Tibial nerve (tissue), 4 donors: ENCODE measurements at regions not wholly inside any gene's neighbourhood (a gene's known extent, or its start where the extent isn't known, plus 50 kb on each side); places are given as distances from the start of the nearest gene placed in this dataset.

ENCODE experiments used
- EP300 ChIP-seq, 2 donors: sonication (generic); formaldehyde crosslinking; IDR thresholded peaks; one replicate each; pipeline ENCODE4 v1.6.1; 2017; ENCODE audit warnings: antibody characterized with exemption in 2 of 2, mild to moderate bottlenecking in 1 of 2
- POLR2A ChIP-seq, 2 donors: fragments of 450-650 bp; IDR thresholded peaks; one replicate each; pipeline ENCODE4 v1.6.1; 2017; ENCODE audit warnings: antibody characterized with exemption in 2 of 2, mild to moderate bottlenecking in 2 of 2, moderate library complexity in 2 of 2
- TF ChIP-seq, protein P1 (sequence below), 5 experiments: fragments of 200-600 bp in 3 of 5; fragments of 450-650 bp in 2 of 5; sonication (generic) in 3 of 5; IDR thresholded peaks; one replicate each; pipeline ENCODE4 v1.5.1; 2016 to 2019; ENCODE audit warnings: antibody characterized with exemption in 5 of 5, mild to moderate bottlenecking in 3 of 5, moderate library complexity in 2 of 5

DNA sequence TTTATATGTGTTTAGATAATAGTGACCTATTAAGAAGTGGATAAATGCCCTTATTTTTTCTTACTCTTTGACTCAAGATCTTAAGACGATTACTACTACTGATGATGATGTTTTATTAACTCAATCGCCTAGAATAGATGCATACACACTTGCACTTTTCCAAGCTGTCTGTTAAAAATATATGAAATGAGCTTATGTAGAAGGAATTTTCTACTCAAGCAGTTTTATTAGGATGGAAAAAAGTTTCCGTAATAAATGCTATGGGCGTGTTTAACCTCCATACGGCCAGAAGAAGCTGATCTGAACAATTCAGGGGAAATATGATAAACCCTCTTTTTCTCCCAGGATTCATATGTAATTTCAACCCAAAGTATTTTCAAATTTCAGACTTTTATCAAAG, 455.7 kb upstream of the MPDZ start:
- TF ChIP-seq, protein P1, sequence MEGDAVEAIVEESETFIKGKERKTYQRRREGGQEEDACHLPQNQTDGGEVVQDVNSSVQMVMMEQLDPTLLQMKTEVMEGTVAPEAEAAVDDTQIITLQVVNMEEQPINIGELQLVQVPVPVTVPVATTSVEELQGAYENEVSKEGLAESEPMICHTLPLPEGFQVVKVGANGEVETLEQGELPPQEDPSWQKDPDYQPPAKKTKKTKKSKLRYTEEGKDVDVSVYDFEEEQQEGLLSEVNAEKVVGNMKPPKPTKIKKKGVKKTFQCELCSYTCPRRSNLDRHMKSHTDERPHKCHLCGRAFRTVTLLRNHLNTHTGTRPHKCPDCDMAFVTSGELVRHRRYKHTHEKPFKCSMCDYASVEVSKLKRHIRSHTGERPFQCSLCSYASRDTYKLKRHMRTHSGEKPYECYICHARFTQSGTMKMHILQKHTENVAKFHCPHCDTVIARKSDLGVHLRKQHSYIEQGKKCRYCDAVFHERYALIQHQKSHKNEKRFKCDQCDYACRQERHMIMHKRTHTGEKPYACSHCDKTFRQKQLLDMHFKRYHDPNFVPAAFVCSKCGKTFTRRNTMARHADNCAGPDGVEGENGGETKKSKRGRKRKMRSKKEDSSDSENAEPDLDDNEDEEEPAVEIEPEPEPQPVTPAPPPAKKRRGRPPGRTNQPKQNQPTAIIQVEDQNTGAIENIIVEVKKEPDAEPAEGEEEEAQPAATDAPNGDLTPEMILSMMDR (IDR thresholded peaks at IDR 0.05), result no peak
- TF ChIP-seq POLR2A (IDR thresholded peaks at IDR 0.05) (no peak), EP300 (IDR thresholded peaks at IDR 0.05) (no peak)
